Stimulated activated CD8-positive, alpha-beta memory T cell treated with anti-CD3 and anti-CD28 coated beads, Interleukin-12 subunit alpha, Interleukin-12 subunit beta, amount 100 ng/mL, for 1 hour (primary cell): ENCODE measurements at regions not wholly inside any gene's neighbourhood (a gene's known extent, or its start where the extent isn't known, plus 50 kb on each side); places are given as distances from the start of the nearest gene placed in this dataset.

Source experiments
- DNase-seq: peaks from one replicate; pipeline ENCODE4 v3.0.0-alpha.2; 2020; ENCODE audit warnings: low read depth

DNA sequence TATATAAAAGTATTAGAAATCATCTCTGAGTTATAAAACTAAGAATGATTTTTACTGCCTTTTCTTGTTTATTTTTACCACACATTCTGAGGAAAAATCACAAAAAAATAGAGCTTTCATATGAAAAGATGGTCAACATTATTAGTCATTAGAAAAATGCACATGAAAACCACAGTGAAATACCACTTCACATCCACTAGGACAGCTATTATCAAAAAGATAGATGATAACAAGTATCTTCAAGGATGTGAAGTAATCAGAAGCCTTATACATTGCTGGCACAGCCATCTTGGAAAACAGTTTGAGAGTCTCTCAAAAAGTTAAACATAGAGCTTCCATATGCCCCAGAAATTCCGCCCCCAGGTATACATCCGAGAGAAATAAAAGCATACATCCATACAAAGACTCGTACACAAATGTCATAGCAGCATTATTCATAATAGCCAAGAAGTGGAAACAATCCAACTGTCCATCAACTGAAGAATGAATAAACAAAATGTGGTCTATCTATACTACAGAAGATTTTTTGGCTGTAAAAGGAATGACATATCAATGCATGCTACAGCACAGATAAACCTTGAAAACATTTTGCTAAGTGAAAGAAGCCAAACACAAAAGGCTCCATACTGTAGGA, 523.9 kb downstream of the FUT8 start:
- DNase-seq = no peak

DNA sequence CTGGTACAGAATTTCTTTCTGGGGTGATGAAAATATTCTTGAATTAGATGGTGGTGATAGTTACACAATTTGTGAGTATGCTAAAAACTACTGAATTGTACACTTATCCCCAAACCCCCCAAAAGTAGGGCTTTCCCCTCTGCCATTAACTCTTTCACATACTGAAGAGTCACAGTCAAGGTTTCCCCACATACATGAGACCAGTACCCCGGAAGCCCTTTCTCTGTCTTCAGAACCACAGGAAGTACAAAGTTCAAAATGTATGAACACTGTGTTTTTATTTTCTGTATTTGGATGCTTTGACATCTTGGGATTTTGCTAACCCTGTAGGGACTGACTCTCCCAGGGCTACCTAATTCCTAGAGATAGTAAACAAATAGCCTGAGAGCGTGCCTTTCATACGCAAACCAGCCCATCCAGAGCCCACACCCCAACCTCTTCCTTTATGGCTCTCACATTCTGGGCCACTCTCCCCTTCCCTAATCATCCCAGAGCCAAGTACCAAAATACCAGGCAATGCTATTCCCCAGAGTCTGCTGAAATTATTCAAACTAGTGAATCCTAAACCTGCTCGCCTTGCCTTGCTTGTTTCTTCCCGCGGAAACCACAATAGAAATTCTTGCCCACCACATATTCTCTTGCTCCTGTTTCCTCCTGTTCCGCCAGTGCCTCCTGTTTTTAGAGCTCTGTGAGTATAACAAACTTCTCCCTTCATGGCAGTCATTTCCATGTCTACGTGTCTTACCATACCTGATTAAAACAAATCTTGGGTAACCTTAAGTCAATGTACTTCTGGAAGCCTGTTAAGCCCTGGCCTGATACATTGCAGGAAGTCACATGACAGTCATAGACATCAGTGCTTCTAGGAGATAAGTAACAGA, 524.8 kb downstream of the FUT8 start:
- no peak for DNase-seq

DNA sequence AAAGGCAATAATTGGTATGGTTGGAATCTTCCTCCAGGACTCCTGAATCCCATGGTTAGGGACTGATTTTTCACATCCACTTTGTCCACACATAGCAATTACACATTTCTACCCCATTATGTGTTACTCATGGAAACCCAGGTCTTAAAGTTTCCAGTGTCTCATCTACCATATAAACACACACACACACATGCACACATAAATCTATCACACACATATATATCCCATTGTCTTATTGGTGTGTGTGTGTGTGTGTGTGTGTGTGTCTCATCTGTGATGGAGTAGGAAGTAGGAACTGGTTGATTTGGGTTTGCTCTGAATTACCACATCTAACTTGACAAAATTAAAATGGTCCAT, 525.4 kb downstream of the FUT8 start:
- DNase-seq = no peak

DNA sequence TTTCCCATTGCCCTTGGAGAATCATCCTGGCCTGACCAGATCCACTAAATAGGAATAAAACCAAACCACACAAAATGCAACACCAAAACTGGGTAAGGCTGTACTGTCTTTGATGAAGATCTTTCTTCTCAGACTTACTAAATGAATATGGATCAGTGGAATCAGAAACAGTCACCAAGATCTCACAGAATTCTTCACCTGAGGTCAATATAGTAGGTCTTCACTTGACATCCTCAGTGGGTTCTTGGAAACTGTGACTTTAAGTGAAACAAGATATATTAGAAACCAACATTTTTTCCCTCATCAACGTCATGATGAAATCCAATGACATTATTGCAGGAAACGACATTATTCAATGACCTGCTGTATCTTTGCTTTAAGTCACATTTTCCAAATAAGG, 526.2 kb downstream of the FUT8 start:
- DNase-seq = no peak

DNA sequence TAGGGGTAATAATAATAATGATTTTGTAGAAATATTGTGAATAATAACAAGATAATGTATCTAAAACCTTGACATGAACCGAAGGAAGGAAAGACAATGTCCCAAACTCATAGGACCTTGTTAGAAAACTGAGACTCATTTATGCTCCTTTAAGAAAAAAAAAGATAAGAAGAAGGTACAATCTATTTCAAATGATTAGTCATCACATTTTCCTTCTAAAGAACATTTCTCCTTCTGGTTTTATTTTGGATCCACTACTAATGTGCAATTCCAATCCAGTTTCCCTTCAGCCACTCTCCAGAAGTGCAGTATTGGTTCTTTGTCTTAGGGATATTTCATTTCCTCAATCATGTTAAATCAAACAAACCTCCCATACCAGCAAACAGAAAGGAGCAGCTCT, 526.7 kb downstream of the FUT8 start:
- DNase-seq = no peak

DNA sequence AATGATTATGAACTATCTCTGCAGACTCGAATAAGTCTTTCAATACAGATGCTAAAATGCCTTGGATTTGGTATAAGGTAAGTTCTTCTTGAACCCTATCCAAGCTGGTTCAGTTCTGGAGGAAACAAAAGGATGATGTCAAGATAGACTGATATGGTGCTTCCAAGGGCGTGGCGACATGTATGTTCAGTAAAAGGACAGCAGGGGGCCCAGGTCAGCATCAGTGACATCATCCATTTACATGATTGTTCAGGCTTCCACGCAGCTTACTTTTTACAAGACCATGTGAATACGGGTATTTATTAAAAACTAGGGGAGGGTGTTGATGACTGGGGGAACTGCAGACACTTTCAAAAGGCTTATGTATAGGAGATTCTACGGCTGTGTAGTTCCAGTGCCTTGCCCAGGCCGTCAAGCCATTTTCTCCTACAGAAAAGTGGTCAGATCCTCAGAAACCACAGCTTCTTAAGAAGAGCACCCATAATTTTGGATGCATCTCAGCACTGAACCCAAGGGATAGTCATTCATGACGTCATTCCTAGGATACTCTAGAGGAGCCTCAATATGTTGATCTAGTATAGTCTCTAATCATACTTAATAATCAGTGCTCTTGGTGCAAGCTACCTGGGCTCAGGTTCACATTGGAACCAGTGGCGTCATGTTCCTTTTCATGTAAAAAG, 527.7 kb downstream of the FUT8 start:
- no peak for DNase-seq

DNA sequence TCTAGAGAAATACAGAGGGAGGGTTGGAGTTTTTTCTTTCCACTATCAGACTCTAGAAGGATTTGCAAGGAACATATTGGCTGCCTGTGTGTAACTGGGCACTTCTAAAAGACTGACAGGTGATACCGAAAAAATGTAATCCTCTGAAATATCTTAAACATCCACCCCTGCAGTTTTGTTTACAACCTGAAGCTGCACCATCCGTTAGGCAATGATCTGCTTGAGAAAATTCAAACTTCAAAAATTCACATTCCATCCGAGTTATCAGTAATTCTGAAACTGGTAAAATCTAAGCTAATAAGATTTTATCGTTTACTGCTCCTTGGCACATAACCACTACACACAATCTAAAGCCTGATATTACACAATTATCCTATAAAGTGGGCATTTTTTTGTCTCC, 528.6 kb downstream of the FUT8 start:
- no peak for DNase-seq

DNA sequence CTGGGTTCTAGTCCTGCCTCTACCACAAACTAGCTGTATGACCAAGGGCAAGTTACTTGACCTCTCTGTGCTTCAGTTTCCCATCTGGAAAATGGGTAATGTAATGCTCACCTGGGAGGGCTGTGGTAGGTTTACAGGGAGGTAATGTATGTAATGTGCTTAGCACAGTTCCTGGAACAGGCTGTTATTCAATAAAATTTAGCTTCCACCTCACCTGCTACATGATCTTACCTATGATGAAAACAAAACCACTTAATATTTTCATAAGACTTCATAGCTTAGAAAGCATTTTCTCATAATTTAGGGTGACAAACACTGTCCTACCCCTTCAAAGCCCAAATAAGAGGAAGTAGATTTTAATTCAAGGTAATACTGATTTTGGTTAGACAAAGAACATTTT, 530.6 kb downstream of the FUT8 start:
- no peak for DNase-seq

DNA sequence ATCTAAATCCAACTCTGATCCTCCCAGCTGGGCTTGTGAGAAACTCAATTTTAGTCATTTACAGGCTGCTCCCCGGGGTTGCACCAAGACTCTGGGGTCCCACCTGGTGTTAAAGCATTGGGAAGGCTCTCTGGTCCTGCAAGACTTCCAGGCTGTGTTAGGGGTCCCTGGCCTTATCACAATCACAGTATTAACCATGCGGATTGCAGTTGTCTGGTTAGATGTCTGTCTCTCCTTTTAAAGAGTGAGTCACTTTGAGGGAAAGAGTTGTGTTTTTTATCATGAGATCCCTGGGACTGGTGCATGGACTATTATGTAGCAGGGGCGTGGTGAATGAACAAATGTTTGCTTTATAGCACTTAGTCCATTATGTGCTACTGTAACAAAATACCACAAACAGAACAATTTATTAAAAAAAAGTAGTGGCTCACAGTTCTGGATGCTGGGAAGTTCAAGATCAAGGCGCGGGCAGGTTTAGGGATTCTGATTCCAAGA, 531.4 kb downstream of the FUT8 start:
- DNase-seq = no peak

DNA sequence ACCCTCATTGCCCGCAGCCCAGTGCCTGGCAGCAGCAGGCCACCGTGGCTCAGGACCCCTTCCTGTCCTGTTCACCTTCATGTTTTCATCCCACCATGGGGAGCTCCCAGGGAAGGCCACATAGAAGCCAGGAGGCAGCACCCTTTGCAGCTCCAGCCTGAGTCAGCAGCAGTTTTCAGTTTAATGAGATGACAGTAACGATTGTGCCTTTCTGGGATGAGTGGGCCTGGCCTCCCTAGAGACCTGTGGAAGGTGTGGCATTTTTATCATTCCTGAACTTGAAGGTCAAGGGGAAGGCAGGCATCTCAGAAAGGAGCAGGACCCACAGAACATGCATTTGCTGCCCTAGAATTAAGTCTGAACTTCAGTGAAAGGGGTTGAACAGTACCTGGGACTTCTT, 532.8 kb downstream of the FUT8 start:
- no peak for DNase-seq

DNA sequence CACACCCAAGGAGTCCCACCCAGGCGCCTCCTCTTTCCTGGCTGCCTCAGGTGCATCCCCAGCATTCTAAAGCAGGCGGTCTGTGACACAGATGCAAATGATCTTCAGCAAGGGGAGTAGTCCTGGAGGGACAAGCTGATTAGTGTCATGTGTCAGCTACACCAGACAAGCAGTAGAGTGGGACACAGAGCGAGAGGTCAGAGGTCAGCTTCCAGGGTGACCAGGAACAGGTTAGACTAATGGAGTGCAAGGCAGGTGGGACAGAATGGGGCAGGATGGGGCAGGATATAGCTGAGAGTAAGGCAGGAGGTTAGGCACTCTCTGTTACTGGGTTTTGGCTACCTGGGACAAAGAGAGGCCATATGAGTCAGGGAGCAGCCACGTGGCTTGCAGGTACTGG, 534.0 kb downstream of the FUT8 start:
- DNase-seq = no peak

DNA sequence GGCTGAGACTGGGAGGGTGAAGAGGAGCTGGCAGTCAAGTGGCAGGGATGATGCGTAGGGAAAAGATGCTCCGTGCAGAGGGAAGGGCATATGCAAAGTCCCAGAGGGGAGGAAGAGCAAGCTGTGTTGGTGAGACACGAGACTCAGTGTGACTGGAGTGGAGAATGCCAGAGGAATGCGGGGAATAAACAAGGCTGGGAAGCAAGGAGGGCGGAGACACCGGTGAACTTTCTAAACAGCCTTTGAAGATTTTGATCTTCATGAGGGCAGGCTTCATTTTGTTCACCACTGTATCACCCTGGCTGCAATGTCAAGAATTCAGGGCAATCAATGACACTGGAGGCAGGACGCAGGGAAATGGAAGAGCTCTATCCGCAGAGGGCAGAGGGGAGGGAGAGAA, 535.8 kb downstream of the FUT8 start:
- DNase-seq = no peak

DNA sequence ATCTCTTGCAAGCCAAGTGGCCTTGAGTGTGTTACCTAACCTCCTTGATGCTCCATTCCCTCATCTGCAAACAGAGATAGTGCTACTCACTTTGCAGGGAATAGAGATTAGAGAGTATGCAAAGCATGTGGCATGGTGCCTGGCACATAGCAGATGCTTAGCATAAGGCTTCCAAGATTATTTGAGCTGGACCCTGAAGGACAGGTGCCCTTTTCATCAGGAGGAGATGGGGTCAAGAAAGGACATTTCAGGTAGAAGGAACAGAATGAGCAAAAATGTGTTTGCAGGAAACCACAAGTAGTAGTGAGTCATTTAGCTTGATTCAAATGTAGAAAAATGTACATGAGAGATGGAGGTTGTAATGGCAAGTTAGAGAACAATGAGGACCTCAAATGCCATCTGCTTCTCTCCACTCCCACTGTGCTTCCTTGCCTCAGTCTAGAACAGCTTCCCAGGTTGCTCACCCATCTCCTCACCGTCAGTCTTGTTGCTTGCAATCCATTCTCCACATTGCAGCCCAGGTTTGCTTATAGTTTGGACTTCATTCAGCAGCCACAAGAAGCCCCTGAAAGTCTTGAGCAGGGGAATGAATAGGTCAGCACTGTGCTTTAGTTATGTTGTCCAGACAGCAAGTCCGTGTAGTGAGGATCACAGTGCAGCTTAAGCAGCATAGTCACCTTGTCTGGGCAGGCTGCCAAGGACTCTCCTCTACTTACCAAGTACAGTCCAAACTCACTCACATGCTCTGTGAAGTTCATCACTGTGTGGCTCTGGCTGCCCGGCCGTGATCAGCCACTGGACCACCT, 536.3 kb upstream of the CCDC196 start:
- DNase-seq = no peak

DNA sequence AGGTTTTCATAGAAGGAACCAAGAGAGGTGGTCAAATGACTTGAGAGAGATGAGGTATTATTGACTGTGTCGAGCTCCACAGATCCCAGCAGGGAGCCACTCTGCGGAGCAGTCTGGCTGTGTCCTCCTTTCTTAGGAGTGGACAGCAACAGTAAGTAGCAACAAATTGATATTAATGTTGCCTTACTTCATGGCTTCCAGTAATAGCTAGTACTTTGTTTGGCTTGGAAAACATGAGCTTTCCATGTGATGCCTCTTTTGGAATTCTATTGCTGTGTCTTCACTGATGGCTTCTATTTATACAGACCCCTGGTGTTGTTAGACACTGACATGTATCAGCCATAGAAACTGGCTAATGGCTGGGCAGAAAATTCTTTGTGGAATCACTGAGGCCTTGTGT, 531.2 kb upstream of the CCDC196 start:
- DNase-seq = no peak

DNA sequence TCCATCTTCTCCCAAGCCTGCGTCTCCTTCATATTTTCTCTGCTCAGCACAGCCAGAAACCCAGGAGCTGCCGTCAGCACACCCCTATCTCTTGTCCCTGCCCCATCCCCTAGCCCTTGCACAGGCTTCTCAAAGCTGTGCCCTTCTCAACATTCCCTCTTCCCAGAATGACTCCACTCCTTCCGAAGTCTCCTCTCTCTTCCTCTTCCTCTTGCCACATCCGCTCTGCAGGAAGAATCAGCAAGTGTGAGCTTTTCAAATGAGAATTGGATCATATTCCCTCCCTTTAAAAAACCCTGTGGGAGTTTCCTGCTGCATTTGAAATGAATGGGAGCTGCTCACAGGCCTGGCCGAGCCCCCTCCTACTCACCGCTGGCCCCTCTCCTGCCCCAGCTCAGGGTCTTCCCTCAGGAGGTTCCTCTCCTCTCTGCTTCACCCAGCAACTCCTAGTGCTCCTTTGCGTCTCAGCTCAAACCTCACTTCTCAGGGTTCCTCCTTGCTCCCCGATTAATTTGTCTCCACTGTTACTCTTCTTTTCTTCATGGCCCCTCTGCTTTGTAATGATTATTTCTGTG, 528.5 kb upstream of the CCDC196 start:
- DNase-seq = no peak

DNA sequence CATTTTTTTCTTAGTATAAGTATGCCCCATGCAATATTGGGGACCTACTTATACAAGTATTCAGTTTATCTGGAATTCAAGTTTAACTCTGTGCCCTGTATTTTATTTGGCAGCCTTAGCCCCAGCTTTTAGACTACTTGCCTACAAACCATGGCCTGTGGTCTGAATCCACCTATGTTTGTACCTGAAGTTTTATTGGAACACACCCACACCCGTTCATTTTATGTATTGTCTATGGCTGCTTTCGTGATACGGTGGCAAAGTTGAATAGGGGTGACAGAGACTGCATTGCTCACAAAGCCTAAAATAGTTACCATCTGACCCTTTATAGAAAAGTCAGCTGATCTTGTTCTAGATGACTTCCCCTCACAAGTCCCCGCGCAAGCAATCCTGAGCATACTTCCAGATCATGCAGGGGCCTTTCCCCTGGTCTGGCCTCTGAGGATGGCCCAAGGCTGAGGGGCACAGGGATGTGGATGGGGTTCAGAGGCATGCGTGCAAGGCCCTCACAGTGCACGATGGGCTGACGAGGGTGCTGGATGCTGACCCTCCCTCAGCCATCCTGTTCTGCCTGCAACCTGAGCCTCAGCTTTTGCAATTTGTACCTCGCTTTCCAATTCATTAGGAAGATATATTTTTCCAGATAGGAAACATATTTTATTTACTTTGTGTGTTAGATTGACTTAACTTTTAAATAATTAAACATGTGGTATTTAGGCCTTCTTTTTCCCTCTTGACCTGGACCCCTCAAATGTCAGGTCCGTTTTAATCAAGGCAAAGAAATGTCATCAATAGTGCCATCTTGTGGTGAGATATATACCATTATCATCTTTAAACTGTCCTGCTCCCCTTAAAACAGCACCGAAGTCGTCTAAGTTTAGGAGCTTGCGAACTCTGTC, 527.3 kb upstream of the CCDC196 start:
- DNase-seq = no peak

DNA sequence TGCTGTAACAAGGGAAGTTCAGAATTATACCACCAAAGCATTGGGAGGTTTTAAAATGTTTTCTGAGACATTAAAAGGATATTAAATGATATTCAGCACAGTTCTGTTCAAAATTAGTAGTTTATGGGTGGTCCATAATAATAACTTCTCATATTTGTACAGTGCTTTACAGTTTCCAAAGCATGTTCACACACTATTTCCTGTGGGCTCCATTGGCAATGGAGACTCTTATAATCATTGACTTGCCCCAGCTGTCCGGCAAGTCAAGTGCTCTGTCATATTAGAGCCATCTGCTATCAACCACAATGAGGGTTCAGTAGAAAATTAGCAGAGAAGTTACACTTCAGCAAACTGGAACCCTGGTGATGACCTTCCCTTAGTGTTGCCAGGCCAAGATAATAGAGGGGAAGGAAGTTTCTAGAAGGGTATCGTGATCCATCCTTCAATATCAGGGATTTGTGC, 526.6 kb upstream of the CCDC196 start:
- DNase-seq = no peak

DNA sequence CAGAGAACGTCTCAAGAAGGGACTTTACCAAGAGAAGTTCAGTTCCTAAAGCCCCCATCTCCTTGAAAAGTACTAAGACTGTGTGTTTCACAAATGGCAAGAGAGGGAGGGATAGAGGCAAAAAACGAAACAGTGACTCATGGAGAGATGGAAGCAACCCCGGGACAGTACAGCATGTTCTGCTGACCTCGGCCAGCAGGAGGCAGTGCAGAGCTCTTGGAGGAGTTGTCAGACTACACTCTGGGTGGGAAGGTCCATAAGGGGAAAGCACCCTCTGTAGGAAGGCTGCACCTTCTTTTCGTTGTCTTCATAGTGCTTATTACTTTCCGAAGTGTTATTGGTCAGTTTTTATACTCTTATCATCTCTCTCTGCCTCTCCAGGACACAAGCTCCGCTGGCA, 525.2 kb upstream of the CCDC196 start:
- DNase-seq = peak; percentile 37

DNA sequence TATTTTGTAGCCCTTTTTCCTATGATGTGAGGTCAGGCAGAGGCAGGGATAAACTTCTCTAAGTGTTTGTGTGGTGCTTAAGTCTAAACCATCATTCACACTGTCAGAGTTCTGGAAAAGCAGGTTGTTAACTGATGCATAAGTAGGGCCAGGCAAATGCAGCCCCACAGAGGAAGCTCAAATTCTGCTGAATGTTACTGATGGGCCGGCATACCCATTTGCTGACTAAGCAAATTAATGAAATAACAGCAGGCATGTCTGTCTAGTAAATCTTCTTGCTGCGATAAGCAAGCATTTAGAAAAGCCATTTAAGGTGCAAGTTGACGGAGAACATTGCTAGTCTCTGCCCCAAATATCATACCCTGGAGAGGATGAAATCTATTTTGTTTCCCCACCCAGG, 523.2 kb upstream of the CCDC196 start:
- DNase-seq = no peak

DNA sequence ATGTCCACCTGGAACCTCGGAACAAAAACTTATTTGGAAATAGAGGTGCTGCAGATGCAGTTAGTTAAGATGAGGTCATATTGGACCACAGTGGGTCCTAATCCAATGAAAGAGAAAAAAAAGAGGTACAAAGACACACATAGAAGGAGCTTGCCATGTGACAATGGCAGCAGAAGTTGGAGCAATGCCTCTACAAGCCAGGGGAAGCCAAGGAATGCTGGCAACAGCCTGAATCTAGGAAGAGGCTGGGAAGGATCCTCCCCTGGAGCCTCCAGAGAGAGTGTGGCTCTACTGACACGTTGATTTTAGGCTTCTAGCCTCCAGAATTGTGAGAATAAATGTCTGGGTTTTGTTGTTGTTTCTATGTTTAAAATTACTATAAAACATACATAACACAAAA, 521.8 kb upstream of the CCDC196 start:
- DNase-seq = no peak

DNA sequence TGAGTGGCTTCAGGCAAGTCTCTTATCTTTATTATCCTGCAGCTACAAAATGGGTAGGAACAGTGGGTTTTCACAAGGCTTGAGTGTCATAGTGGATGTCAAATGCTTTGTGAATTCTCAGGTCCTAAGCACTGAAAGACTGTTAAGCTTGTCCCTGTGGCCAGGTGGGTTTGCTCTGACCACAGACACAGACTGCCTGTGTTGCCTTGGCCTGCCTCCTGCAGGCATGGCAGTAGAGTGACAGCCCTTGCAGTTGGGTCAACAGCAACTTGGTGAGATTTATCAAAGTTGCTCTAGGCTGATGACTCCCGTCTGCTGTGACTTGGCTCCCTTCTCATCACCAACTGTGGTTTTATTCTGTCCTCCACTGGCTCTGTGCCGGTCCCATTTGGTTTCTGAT, 520.0 kb upstream of the CCDC196 start:
- no peak for DNase-seq
